NCI-H187 (cell line): ENCODE measurements at regions not wholly inside any gene's neighbourhood (a gene's known extent, or its start where the extent isn't known, plus 50 kb on each side); places are given as distances from the start of the nearest gene placed in this dataset.

ENCODE experiments used
- DNase-seq, 2 experiments: peaks; one replicate each; lab custom pipeline; 2025; lab: John Stamatoyannopoulos, UW

DNA sequence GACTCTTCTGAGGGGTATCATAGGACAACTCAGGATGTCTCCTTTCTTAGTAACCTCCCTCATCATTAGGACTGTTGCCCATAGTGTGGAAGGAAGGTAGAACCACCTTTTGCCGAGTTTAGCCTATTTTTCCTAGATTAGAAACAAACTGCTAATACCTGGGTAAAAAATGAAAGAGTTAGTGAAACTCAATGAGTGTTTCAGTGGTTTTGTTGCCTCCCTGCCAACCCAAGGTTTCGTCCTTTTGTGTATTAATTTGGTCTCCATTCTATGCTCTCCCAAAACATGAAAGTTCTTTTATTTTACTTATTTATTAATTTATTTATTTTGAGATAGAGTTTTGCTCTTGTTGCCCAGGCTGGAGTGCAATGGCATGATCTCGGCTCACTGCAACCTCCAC lies 174.9 kb upstream of the KCNJ16 start:
- no peak for DNase-seq

- no peak for DNase-seq
Measured at GRCh38 chr17:69900829-69901228, 174.2 kb upstream of the KCNJ16 start.

- no peak for DNase-seq
Measured at GRCh38 chr17:69906306-69906705, 168.7 kb upstream of the KCNJ16 start.

DNA sequence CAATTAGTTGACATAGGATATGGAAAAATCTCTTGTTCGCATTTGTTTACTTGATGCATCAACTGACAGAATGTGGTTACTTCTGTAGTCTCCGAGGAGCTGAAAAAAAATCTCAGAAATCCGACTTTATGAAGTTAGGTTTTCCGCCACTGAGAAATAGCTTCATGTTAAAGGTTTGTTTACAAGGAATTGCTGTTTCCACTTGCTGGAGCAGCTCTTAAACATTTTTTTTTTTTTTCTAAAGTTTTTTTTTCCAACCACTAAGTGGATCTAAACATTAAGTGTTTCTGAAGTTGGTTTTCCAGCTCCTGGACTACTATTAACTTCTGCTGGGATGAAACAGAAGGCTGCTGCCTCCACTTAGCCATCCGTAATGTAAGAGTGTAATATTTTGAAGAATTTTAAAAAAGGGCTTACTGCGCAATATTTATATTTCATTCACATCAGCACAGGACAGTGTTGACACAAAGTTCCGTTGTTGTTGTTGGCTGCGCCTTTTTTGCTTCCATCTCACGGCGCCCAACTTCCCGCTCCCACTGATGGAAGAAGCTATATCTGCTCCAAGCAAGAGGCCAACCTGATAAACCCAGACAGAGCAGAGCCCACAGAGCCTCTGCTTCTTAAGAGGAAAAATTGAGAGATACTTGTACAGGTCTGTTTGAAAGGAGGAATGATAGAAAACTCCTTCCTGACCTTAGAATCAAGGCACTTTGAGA lies 167.7 kb upstream of the KCNJ16 start:
- no peak for DNase-seq

- no peak for DNase-seq
Measured at GRCh38 chr17:69908626-69909368, 166.2 kb upstream of the KCNJ16 start.

- no peak for DNase-seq
Measured at GRCh38 chr17:69909389-69909788, 165.6 kb upstream of the KCNJ16 start.

GRCh38 chr17:69912805-69913204 lies 162.2 kb upstream of the KCNJ16 start:
- no peak for DNase-seq

DNA sequence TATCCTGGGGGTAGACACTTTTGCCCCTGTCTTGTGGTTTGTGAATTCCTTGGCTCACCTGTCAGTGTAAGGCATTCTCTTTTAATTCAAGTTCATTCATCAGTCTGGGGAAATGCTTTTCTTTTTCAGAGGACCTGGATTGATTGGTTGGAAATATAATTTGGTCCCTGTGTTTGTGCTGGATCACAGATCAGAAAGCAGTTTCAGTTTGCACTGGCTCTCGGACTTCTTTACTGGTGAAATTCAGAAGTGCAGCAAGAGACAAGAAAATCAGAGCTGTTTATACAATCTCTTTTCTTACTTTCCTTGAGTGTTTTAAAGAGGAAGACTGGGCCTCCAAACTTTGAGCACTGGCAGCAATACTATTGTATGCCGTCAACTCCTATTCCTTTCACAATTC lies 161.8 kb upstream of the KCNJ16 start:
- DNase-seq, result no peak

GRCh38 chr17:69913616-69914015 lies 161.4 kb upstream of the KCNJ16 start:
- DNase-seq, result no peak

DNA sequence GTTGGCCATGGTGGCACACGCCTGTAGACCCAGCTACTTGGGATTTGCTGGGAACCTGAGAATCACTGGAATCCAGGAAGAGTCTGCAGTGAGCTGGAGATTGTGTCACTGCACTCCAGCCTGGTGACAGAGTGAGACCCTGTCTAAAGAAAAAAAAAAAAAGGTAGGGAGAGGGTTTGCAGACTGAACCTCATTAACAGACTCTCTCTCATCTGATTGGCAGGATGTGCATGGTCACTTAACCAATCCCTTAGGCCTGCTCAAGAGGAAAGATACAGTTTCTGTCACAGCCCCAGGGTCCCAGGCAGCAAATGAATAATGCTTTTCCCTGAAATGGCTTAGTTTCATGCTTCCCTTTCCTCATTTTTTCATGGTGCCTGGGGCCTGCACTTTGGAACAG lies 160.5 kb upstream of the KCNJ16 start:
- DNase-seq, result no peak

DNA sequence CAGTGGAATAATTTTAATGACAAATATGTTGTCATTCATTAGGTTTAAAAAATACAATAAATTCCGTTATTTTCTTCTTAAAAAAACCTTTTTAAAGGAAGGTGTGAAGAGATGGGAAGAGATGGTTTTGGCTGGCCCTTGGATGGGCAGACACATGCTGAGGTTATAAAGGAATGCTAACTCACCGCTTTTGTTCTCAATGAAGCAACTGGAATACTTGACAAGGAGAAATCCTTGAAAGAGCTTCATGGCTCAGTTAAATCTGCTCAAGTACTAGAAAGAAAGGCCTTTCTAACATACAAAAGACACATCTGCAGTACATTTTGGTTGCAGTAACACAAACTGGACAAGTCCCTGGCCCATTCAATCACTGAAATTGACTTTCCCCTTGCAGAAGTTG lies 158.3 kb upstream of the KCNJ16 start:
- DNase-seq, result no peak

DNA sequence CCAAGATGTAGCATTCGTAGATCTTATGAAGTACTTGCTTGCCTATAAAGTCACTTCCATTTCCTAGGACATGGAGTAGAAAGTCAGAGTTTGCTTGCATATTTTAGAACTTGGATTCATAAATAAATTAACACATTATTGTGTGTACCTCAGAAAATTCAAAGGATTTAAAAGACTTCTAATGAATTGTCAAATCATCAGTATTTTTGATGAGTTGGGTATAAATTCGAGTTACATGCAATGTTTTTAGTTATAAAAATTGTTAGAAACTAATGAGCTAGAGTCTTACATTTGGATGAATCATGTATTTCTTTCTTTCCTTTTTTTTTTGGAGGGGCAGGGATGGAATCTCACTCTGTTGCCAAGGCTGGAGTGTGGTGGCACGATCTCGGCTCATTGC lies 156.9 kb upstream of the KCNJ16 start:
- no peak for DNase-seq

DNA sequence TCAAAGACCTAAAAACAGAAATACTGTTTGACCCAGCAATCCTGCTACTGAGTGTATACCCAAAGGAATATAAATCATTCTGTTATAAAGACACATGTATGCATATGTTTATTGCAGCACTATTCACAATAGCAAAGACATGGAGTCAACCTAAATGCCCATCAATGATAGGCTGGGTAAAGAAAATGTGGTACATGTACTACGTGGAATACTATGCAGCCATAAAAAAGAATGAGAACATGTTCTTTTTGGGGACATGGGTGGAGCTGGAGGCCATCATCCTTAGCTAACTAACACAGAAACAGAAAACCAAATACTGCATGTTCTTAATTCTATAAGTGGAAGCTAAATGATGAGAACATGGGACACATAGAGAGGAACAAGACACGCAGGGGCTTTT lies 155.2 kb upstream of the KCNJ16 start:
- no peak for DNase-seq

DNA sequence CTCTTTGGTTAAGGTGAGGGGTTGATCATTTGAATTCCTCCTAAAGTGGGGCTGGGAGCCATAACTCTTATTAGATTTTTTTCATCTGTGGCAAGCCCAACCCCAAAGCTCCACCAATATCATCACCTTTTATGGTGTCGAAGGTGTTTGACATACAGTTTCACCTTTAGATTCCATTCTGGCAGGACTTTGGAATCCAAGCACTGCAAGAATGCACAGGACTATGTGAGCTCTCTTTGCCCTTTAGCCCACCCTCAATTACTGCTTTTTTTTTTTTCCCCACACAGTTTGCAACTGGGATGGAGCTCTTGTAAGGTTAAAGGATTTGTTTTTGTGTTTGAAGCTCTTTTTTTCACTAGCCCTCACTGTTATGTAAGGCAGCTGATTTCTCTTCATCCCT lies 154.0 kb upstream of the KCNJ16 start:
- DNase-seq, result no peak

DNA sequence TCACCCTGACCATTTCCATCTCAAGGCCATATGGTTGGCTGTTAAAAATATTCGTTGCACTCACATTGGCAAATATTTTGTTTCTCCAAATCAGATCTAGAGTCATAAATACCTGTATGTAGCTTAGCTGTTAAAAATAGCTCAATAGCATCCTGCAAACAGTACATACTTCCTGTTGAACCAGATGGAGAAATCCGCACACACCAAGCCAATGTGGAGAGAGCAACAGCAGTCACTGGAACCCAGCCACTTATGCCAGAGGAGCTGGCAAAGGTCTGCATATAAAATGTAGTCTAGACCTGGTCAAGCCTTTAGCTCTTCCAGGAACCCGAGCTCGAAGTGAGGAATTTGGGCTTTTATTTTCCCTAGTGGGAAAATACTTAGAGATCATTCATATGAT lies 146.4 kb upstream of the KCNJ16 start:
- DNase-seq, result no peak

GRCh38 chr17:69936996-69937395 lies 138.0 kb upstream of the KCNJ16 start:
- no peak for DNase-seq

DNA sequence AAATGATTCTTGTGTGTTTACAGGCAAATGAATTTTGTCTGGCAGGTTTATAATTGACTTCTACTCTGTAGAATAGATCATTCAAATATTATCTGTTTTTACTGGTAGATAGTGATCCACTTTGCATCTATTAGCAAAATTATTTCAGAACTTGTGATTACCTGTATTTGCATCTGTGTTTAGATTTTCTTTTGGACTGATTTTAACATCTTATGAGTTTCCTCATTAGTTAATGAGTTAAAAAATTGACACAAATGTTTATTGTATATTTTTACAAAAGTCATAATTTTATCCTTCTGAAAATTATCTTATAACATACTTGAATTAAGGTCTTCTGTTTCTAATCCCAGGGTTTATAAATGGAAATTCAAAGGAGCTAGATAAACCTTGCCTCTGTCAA lies 132.0 kb upstream of the KCNJ16 start:
- no peak for DNase-seq

DNA sequence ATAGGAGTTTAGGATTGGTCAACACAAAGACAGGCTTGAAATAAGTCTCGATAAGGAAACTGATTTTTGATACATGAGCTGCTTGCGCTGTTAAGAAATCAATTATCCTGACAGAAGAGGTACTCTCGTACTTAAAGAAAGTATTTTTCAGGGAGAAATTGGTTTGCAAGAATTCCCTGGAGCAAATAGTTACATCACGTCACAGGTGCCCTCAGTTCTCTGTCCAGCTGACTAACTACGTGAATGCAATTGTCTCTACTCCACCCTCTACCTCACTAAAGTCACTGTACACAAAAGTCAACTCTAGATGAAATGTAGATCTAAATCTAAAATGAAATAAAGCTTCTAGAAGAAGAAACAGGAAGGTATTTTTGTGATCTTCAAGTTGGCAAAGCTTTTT lies 130.6 kb upstream of the KCNJ16 start:
- no peak for DNase-seq

DNA sequence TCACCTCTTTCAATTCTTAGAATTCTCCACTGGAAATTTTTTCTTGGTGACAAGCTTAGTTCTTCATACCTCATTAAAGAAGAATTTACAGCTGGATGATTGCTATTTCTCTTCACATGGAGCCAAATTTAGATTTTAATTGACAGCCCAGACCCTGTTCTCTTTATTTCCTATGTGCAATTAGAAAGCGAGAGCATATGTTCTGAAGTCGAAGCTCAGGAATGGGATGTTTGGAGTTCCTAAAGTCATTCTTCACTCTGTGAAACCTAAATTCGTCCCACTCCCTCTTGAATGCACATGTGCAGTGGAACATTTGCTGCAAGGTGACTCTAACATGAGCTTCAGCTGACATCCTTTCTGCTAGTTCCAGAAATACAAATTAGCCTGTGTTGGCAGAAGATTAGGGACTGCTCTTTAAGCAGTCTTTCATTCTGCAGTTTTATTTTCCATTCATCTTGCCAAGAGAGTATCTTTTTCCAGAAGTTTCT lies 129.3 kb upstream of the KCNJ16 start:
- DNase-seq, result no peak

- no peak for DNase-seq
Measured at GRCh38 chr17:69947027-69947759, 127.8 kb upstream of the KCNJ16 start.

GRCh38 chr17:69948406-69948805 lies 126.6 kb upstream of the KCNJ16 start:
- DNase-seq, result no peak

- no peak for DNase-seq
Measured at GRCh38 chr17:69949496-69949895, 125.5 kb upstream of the KCNJ16 start.
